GM18867 (cell line): ENCODE measurements at regions not wholly inside any gene's neighbourhood (a gene's known extent, or its start where the extent isn't known, plus 50 kb on each side); places are given as distances from the start of the nearest gene placed in this dataset.
"Not testable (repeated sequence)": the region's sequence is repeated elsewhere in the genome, so short reads cannot be mapped to it uniquely, and the experiment has no call there.

ENCODE experiments used
- ATAC-seq: cut with Tn5 transposase; IDR thresholded peaks from one replicate; pipeline ENCODE4 v1.9.1; 2021; ENCODE audit warnings: mild to moderate bottlenecking, moderate library complexity; ENCODE audit not compliant: unreplicated experiment

DNA sequence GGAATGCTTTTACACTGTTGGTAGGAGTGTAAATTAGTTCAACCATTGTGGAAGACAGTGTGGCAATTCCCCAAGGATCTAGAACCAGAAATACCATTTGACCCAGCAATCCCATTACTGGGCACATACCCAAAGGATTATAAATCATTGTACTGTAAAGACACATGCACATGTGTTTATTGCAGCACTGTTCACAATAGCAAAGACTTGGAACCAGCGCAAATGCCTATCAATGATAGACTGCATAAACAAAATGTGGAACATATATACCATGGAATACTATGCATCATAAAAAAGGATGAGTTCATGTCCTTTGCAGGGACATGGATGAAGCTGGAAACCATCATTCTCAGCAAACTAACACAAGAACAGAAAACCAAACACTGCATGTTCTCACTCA lies 174.8 kb upstream of the KRR1 start:
- ATAC-seq, result not testable (repeated sequence)

DNA sequence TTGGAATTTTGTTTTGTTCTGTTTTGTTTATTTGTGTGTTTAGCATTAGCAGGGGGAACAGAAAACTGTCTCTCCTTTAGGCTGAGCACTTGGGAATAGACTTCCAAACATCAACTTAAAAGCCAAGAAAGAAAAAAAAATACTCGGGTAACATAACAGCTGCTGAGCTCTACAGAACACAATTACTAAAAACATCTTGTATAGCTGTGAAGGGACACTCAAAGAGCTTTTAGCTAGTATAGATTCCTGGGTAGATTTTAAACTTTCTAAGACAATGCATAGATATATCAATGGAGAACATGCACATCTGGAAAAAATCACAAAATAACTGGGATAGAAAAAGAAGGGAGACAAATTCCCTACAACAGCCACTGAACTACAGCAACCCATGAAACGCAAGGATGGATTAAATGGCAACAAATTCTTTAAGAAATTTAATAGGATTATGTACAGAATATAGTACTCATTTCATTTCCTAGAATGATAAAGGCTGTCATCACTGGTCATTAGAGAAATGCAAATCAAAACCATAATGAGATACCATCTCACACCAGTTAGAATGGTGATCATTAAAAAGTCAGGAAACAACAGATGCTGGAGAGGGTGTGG lies 174.3 kb upstream of the KRR1 start:
- no peak for ATAC-seq

DNA sequence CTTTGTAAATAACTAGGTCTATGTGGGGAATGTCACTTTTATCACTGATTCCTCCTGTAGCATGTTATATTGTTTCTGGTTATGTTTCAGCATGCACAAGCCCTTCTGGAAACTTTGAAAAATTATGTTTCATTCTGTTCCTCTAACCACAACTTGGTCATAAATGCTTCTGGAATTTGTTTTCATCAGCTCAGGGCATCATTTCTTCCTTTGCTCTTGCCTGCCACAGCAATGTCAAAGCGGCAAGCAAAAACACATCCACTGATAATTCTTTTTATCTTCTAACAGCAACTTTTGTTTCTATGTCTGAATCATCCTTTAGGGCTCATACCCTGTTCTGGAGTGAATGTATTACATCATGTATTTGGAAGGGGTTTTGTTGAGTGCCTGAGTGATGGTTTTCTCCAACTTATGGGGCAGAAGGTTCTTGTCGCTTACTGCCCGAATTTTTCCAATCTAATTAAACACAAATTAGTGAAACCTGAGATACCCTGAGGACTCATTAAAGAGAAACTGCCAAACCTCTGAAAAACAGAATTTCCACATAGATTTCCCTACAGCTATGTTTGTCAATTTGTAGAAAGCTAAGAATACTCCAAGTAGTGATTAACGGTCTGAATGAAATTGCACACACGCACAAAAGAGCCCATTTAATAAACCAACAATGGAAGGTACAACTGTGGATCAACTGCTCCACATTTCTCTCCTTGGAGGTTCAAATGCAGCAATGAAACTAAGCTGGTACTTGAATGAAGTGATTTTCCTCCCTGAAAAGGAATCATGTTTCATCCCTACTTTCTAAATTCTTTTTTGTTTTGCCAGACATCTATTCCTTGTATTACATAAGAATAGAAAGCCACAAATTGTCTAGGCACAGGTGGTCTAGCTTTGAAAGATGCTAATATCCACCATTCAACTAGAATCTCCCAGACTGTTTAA lies 173.5 kb upstream of the KRR1 start:
- no peak for ATAC-seq

DNA sequence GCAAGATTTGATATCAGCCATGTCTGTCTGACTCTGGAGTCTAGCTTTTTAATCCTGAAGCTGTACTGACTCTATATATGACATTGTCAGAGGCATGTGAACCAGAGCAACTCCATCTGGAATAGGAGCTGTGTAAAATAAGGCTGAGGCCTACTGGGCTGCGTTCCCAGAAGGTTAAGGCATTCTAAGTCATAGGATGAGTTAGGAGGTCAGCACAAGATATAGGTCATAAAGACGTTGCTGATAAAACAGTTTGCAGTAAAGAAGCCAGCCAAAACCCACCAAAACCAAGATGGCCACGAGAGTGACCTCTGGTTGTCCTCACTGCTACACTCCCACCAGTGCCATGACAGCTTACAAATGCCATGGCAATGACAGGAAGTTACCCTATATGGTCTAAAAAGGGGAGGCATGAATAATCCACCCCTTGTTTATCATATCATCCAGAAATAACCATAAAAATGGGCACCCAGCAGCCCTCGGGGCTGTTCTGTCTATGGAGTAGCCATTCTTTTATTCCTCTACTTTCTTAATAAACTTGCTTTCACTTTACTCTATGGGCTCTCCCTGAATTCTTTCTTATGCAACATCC lies 172.7 kb upstream of the KRR1 start:
- not testable (repeated sequence) for ATAC-seq

DNA sequence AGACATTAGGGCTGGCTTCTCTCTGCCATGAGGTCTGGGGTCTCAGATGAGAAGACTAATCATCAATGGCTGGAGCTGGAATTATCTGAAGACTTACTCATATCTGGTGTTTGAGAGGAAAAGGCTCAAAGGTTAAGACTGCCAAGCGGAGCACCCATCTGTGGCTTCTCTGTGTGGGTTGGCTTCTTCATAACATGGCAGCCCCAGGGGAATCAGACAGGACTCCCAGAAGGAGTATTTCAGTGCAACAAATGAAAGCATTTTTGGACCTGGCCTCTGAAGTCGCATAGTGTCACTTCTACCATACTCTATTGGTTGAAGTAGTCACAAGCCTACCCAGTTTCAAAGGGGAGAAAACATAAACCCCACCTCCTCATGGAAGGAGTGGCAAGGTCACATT lies 171.8 kb upstream of the KRR1 start:
- ATAC-seq, result no peak

DNA sequence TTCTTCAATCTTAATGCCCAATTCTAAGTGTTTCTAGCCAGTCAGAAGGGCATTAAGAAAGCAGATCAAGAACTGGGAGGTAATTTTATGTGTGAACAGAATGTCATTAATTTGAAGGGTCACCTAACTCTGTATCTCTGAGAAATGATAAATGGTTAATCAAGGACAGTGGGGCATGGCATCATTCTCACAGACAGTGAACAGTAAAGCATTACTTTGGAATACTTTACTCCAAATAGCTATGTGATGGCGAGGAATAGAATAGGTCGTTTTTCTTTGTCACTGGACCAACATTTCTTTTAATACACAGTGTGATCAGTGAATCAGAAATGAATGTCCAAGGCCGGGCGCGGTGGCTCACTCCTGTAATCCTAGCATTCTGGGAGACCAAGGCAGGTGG lies 166.1 kb upstream of the KRR1 start:
- ATAC-seq, result no peak

DNA sequence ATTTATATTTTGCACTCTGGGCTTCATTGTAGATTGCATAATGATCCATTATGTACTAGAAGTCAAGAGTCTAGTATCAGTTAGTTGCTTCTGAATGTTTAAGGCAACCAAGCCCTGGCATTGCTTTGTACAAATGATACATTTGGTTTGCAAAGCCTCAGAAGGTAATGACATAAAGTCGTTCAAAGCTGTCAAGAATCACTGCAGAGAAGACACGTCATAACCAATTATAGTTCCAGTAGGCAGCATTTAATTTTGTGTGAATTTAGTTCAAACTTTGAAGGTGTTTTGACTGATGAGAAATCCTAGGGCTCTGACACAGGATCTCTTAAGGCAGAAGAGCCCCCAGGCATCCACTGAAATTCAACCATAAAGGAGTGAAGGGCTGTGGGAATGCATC lies 163.0 kb upstream of the KRR1 start:
- ATAC-seq, result no peak

DNA sequence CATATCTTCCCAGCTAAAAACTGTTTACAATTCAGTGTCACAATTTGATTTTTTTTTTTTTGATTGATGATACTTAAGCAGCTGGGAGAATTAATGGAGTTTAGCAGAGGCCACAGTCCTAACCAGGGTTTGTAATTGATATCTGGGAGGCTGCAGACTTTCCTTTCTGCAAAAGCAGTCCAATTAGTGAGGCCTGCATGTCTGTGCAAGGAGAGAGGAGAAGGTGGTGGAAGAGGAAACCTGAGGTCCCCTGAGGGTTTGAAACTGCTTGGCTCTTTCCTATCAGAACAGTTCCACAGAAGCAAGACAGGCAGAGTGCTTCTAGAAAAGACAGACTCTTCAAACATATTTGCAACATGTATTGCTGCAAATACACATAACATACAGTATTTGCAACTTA lies 160.8 kb upstream of the KRR1 start:
- no peak for ATAC-seq

DNA sequence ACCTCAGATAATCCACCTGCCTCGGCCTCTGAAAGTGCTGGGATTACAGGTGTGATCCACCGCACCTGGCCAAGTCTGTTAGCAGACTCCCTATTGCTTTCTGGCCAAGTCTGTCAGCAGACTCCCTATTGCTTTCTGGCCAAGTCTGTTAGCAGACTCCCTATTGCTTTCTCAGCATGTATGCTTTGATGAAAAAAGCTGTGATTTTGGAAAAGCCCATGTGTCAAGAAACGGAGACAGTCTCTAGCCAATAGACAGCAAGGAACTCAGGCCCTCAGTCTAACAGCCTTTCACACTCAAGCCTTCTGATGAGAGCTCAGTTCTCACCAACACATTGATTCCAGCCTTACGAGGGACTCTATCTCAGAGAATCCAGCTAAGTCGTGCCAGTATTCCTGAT lies 158.8 kb upstream of the KRR1 start:
- no peak for ATAC-seq

DNA sequence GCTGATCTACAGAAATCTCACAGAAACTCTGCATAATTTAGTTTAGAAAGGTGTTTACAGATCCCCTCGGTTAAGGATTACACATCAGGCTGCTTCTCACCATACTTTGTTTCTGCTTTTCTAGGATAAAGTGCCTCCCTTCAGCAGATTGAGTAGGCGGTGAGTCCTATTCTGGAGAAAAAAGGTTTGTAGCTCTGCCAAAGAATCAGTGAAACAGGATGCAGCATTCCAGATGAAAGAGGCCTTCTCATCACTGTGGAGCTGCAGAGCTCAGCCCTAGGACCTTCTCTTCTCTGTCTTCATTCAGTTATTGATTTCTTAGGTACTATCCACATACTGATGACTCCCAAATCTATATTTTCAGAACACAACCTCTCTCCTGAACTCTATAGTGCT lies 155.5 kb upstream of the KRR1 start:
- ATAC-seq, result no peak

DNA sequence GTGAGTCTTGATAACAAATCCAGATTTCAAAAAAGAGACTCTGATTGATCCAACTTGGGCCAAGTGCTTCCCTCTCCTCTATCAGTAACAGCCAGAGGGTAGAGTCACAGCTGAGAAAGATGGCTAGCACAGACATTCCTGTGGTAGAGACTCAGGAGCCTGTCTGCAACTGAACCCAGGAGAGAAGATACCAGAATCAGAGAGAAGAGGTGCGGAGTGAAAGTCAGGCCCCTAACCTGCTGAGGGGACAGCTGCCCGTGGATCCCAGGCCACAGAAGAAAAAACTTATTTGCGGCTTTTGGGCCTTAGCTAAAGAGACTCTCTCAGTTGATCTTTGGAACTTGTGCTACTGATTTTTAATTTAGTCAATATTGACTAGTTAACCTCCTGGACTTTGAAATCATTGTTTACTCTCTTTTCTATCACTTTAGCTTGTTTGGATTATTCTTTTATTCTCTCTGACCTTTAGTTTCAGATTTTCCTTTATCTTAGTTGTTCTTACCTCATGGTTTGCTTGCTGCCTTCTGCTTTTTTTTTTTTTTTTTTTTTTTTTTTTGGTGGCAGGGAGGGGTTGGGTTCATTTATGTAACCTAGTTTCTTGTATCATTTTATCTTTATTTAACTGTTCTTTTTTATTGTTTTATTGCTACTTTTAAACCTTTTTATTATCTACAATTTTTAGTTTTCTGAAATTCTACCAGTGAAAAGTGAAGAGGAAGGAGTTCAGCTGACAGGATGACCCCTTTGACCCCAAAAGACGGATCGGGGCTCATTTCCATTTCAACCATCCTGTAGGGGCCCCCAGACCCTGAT lies 154.9 kb upstream of the KRR1 start:
- ATAC-seq, result no peak

DNA sequence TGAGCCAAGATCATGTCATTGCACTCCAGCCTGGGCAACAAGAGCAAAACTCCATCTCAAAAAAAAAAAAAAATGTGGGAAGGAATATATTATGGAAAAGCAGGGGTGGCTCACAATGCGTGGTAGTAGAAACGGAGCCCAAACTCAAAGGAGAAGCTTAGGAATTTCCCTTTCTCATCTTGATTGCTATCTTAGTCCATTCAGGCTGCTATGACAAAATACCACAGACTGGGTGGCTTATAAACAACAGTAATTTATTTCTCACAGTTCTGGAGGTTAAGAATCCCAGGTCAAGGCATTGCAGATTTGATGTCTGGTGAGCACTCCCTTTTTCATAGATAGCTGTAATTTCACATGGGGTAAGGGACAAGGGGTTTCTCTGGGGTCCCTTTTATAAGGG lies 153.8 kb upstream of the KRR1 start:
- ATAC-seq, result no peak

DNA sequence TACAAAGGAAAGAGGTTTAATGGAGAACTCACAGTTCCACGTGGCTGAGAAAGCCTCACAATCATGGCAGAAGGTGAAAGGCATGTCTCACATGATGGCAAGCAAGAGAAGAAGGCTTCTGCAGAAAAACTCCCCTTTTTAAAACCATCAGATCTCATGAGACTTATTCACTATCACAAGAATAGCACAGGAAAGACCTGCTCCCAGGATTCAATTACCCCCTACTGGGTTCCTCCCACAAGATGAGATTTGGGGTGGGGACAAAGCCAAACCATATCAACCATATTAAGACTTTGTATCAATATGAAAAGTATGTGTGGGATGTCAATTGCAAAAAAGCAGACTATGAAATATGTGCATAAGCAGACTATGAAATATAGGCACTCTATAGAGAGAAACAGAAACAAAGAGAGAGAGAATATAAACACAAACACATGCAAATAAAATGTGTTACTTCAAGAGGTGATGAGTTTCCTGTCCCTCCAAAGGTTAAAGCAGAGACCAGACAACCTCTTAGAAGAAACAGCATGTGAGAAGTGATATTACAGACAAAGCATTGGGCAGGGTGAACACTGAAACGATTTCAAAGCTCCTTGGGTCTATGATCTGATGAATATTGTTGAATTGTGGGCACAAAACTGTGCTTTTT lies 151.2 kb upstream of the KRR1 start:
- peak; percentile 95 for ATAC-seq

DNA sequence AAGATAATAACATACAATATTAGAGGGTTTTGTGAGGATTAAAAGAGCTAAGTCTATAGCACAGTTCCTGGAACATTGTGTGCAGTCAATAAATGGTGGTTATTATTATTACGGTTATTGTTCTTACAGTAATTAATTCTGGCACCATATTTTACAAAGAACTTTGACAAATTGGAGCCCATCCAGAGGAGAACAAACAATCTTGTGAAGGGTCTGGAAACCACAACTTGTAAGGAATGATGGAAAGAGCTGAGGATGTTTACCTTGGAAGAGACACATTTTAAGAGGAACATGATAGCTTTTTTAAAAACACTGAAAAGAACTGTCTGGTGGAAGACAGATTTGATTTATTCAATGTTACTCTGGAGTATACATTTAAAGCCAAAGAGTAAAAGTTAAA lies 150.5 kb upstream of the KRR1 start:
- ATAC-seq, result no peak

DNA sequence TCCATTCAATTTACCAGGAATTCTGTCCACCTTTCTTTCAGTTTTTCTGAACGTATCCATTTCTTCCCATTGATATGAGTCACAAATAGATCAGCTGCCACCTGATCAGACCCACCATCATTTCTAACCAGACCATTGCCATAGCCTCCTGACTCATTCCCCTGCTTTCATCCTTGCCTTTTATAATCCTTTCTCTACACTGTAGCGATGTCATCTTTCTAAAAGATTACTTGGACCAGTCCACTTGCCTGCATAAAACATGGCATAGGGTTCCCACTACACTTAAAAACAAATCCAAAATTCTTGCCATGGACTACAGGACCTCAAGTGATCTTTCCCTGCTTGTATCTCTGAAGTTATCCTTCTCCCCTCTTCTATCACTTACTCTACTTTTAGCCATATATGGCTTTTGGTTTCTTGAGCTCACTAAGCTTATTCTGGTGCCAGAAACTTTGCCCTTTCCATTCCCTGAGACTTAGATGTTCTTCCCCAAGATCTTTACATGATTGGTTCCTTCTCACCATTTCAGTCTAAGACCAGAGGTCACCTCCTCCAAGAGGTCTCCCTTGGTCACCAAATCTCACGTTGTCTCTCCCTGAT lies 149.5 kb upstream of the KRR1 start:
- no peak for ATAC-seq

DNA sequence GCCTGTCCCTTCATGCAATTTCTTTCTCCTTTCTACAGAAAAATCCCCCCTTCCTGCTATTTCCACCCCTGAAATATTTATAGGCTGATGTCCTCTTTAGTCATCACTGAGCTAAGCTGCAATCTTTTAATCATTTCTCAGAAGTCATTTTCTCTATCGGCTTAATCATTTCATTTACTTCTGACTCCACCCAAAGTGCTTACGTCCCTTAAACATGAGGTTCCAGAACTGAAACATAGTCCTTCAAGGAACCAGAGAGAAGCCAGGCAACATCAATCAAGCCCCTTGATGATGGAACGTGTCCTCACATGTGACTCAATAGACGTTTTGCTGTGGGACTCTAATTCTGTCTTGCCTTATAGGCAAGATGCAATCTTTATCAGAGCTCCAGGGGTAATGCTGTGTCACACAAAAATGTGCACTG lies 148.7 kb upstream of the KRR1 start:
- no peak for ATAC-seq

DNA sequence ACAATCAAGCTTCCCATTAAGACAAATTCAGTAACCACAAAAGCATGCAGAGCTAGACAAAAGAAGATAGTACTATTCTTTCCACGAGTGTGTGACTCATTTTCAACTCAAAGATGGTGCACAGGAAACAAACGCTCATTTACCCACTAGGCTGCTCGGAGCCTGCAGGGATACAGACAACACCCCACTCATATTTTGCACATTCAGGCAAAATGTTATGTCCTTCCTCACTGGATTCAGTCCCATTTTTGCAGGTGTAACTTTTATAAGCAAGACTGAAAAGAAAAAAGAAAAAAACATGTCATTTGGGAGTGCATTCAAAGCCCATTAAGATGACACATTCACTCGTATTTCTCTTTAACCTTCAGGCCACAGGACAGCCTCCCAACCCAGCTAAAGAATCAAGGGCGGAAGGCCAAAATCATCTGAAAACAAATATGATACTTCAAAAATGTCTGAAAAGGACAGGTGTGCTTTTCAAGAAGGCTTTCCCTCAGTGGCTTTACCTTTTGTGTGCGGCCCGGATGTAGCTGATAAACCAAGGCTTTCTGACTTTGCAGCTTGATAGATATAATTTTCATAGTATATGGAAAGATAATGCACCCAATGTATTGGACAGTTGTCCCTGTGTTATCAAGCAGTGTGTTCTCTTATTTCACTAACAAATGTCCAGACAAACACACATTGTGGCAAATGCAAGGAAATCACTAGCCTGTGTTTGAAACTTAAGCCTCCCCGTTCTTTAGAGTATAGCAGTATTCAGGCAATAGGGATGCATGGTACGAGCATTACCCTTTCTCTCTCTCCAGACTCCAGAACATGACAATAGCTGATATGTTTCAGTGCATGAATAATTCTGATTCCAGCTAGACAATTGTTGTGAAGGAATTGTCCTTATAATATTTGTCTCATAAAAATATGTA lies 147.8 kb upstream of the KRR1 start:
- no peak for ATAC-seq

DNA sequence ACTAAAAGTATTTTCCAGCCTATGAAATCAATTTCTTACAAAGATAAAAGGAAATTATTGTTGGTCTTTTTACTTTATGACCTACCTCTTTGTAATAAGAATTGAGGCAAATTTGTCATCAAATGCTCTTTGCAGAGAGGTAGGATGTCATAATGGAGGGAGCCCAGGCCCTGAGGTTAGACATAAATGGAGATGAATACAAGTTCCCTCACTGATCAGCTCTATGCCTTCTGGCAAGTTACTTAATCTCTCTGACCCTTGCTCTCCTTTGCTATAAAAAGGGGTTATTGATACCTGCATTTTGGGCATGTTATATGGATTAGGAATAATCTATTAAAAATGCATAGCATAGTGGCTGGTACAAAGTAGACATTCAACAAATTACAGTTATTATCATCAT lies 146.9 kb upstream of the KRR1 start:
- no peak for ATAC-seq

DNA sequence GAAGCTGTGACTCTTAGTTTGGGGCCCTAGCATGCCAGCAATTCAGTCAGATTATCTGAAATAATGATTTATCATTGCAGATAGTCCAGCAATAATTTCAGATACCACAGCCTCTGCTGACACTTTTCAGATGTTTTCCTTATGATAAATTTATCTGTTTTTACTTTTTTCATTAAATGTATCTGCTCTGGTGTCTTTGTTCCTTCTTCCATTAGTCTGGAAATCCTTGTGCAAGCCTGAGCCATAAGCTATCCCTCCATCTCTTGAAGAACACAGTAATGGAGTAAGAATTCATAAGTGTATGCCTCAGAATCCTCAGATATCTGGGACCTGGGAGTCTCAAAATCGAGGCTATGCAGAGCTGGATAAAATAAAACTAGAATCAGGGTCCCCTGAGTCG lies 146.4 kb upstream of the KRR1 start:
- ATAC-seq, result no peak
